Testis (tissue), 2 donors: ENCODE measurements at regions not wholly inside any gene's neighbourhood (a gene's known extent, or its start where the extent isn't known, plus 50 kb on each side); places are given as distances from the start of the nearest gene placed in this dataset.

Experiments used
- POLR2A ChIP-seq: fragments of 450-650 bp; IDR thresholded peaks from one replicate; pipeline ENCODE4 v1.6.1; 2017; ENCODE audit warnings: antibody characterized with exemption, mild to moderate bottlenecking, moderate library complexity
- TF ChIP-seq, protein P1 (sequence below), 3 experiments: fragments of 450-650 bp in 2 of 3; fragments of 200-600 bp in 1 of 3; sonication (generic) in 1 of 3; IDR thresholded peaks; one replicate each; pipeline ENCODE4 v1.5.1; 2016 to 2019; ENCODE audit warnings: antibody characterized with exemption in 3 of 3, mild to moderate bottlenecking in 2 of 3, moderate library complexity in 1 of 3

DNA sequence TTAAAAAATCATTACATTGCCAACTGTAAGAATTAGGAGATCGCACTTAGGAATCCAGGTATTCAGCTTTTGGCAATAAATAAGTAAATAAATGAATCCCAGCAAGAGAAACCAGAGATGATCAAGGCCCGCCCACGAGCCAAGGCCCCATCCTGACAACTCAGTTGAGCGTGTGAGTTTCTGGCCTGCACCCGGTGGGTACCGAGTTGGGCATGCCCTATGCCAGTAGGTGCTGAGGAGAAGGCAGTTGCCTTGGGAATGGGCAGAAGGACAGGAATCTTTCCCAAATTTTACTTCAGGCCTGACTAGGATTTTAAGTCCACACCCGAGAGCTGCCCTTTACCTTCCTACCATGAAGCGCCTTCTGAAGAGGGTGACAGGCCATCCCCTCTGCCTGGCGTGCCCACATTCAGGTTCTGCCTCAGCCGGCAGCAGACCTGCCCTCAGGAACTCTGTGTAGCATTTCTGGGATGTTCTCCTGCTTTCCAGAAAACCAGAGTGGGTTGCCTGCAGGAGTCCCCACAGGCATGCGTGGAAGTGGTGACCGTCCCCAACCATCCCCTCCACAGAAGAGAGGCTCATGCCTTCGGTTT lies 99.3 kb upstream of the ALDH1A3 start:
- TF ChIP-seq, protein P1, sequence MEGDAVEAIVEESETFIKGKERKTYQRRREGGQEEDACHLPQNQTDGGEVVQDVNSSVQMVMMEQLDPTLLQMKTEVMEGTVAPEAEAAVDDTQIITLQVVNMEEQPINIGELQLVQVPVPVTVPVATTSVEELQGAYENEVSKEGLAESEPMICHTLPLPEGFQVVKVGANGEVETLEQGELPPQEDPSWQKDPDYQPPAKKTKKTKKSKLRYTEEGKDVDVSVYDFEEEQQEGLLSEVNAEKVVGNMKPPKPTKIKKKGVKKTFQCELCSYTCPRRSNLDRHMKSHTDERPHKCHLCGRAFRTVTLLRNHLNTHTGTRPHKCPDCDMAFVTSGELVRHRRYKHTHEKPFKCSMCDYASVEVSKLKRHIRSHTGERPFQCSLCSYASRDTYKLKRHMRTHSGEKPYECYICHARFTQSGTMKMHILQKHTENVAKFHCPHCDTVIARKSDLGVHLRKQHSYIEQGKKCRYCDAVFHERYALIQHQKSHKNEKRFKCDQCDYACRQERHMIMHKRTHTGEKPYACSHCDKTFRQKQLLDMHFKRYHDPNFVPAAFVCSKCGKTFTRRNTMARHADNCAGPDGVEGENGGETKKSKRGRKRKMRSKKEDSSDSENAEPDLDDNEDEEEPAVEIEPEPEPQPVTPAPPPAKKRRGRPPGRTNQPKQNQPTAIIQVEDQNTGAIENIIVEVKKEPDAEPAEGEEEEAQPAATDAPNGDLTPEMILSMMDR (IDR thresholded peaks at IDR 0.05), result no peak
- no peak for TF ChIP-seq POLR2A
